Trophoblast cell (in vitro differentiated cells and primary cell): ENCODE measurements at regions not wholly inside any gene's neighbourhood (a gene's known extent, or its start where the extent isn't known, plus 50 kb on each side); places are given as distances from the start of the nearest gene placed in this dataset.

Experiments
- DNase-seq, 2 donors: peaks; one replicate each; pipeline ENCODE4 v3.0.0-alpha.2; 2016
- H2AFZ ChIP-seq: 2 replicates; pipeline ENCODE4 v1.6.1; 2013; ENCODE audit warnings: low read length, moderate library complexity, mild to moderate bottlenecking; ENCODE audit not compliant: insufficient read depth, poor library complexity
- H2AK5ac ChIP-seq: 2 replicates; pipeline ENCODE4 v1.6.1; 2013; ENCODE audit warnings: mild to moderate bottlenecking, low read length
- H2BK120ac ChIP-seq: 2 replicates; pipeline ENCODE4 v1.6.1; 2013; ENCODE audit warnings: low read length, mild to moderate bottlenecking, moderate library complexity; ENCODE audit not compliant: insufficient read depth, poor library complexity
- H2BK12ac ChIP-seq: 2 replicates; pipeline ENCODE4 v1.6.1; 2013; ENCODE audit warnings: mild to moderate bottlenecking, low read length, moderate library complexity
- H2BK5ac ChIP-seq: 2 replicates; pipeline ENCODE4 v1.6.1; 2013; ENCODE audit warnings: low read length, low read depth, moderate library complexity, mild to moderate bottlenecking; ENCODE audit not compliant: poor library complexity
- H3K14ac ChIP-seq: 2 replicates; pipeline ENCODE4 v1.6.1; 2013; ENCODE audit warnings: mild to moderate bottlenecking, low read length
- H3K18ac ChIP-seq: 2 replicates; pipeline ENCODE4 v1.6.1; 2013; ENCODE audit warnings: mild to moderate bottlenecking, low read length
- H3K23ac ChIP-seq: 2 replicates; pipeline ENCODE4 v1.6.1; 2013; ENCODE audit warnings: low read length
- H3K27ac ChIP-seq: 2 replicates; pipeline ENCODE4 v1.5.1; 2013; ENCODE audit warnings: low read depth, mild to moderate bottlenecking, inconsistent platforms, low read length, moderate library complexity
- H3K27me3 ChIP-seq: 2 replicates; pipeline ENCODE4 v1.6.1; 2013; ENCODE audit warnings: inconsistent platforms, mild to moderate bottlenecking, low read length, moderate library complexity; ENCODE audit not compliant: insufficient read depth
- H3K36me3 ChIP-seq, 2 experiments: 1 replicate in 1 of 2; 2 replicates in 1 of 2; pipeline ENCODE4 v1.6.1; 2013; ENCODE audit warnings: low read length in 2 of 2, mild to moderate bottlenecking in 2 of 2, moderate library complexity in 1 of 2; ENCODE audit not compliant: insufficient read depth in 2 of 2, control insufficient read depth in 1 of 2
- H3K4ac ChIP-seq: 2 replicates; pipeline ENCODE4 v1.6.1; 2013; ENCODE audit warnings: low read depth, mild to moderate bottlenecking, low read length, moderate library complexity
- H3K4me1 ChIP-seq, 2 experiments: 1 replicate in 1 of 2; 2 replicates in 1 of 2; pipeline ENCODE4 v1.6.1; 2013; ENCODE audit warnings: low read length in 2 of 2, mild to moderate bottlenecking in 2 of 2, moderate library complexity in 1 of 2; ENCODE audit not compliant: insufficient read depth in 2 of 2, control insufficient read depth in 1 of 2
- H3K4me2 ChIP-seq: 2 replicates; pipeline ENCODE4 v1.6.1; 2013; ENCODE audit warnings: inconsistent platforms, mild to moderate bottlenecking, low read length, moderate library complexity
- H3K4me3 ChIP-seq: 2 replicates; pipeline ENCODE4 v1.5.1; 2013; ENCODE audit warnings: mild to moderate bottlenecking, low read depth, low read length, inconsistent platforms
- H3K79me1 ChIP-seq: one replicate; pipeline ENCODE4 v1.6.1; 2013; ENCODE audit warnings: low read length
- H3K79me2 ChIP-seq: 2 replicates; pipeline ENCODE4 v1.6.1; 2013; ENCODE audit warnings: low read length, mild to moderate bottlenecking; ENCODE audit not compliant: control insufficient read depth, insufficient read depth, poor library complexity
- H3K9ac ChIP-seq: 2 replicates; pipeline ENCODE4 v1.6.1; 2013; ENCODE audit warnings: mild to moderate bottlenecking, low read length
- H3K9me3 ChIP-seq: 2 replicates; pipeline ENCODE4 v1.6.1; 2013; ENCODE audit warnings: low read depth, mild to moderate bottlenecking, control low read depth, inconsistent platforms, low read length; ENCODE audit not compliant: insufficient read depth
- H4K12ac ChIP-seq: 2 replicates; pipeline ENCODE4 v1.6.1; 2013; ENCODE audit warnings: low read depth, mild to moderate bottlenecking, low read length, moderate library complexity
- H4K8ac ChIP-seq: 2 replicates; pipeline ENCODE4 v1.6.1; 2013; ENCODE audit warnings: low read depth, mild to moderate bottlenecking, low read length, moderate library complexity
- H4K91ac ChIP-seq: one replicate; pipeline ENCODE4 v1.6.1; 2013; ENCODE audit warnings: low read depth, mild to moderate bottlenecking, low read length, moderate library complexity
- WGBS: extraction: QIAGEN DNeasy Blood & Tissue Kit; methylation state at CpG from one replicate; pipeline ENCODE4 v1.1.7; 2013; ENCODE audit warnings: missing lambda C conversion rate; ENCODE audit not compliant: insufficient read length, insufficient coverage; ENCODE audit errors: extremely low coverage; 5-methylcytosine and 5-hydroxymethylcytosine counted together

GRCh38 chr1:207971331-207972219, 60.6 kb upstream of the CD34 start:
- no peak overlapping the region for H3K23ac ChIP-seq
- no peaks in the 10 kb centered on the region for H3K27me3 ChIP-seq
- 100% methylated on average over 1 of the region's 10 CpGs for WGBS
- H3K9ac ChIP-seq: no peak overlapping the region
- no peak overlapping the region for H2AK5ac ChIP-seq
- no peak overlapping the region for H2BK120ac ChIP-seq
- no peaks in the 10 kb centered on the region for H3K9me3 ChIP-seq
- no peak overlapping the region for H3K27ac ChIP-seq
- H3K79me1 ChIP-seq: no peaks in the 10 kb centered on the region
- H4K12ac ChIP-seq: no peak overlapping the region
- no peak overlapping the region for H3K14ac ChIP-seq
- H4K8ac ChIP-seq: no peak overlapping the region
- no peak for DNase-seq
- H3K36me3 ChIP-seq: no peaks in the 10 kb centered on the region
- no peak overlapping the region for H2AFZ ChIP-seq
- H3K4me2 ChIP-seq: no peak overlapping the region
- no peak overlapping the region for H2BK12ac ChIP-seq
- no peak overlapping the region for H2BK5ac ChIP-seq
- H3K4me3 ChIP-seq: no peak overlapping the region
- H3K18ac ChIP-seq: no peak overlapping the region
- H4K91ac ChIP-seq: no peak overlapping the region
- no peak overlapping the region for H3K4ac ChIP-seq
- no peaks in the 10 kb centered on the region for H3K79me2 ChIP-seq
- H3K4me1 ChIP-seq: no peaks in the 10 kb centered on the region

GRCh38 chr1:207970329-207971233, 59.7 kb upstream of the CD34 start:
- no peak overlapping the region for H4K8ac ChIP-seq

GRCh38 chr1:207969528-207969927, 58.6 kb upstream of the CD34 start:
- Histone ChIP-seq H3K4ac (no peak overlapping the region), H3K27me3 (no peaks in the 10 kb centered on the region), H2BK5ac (no peak overlapping the region), H3K14ac (no peak overlapping the region), H3K4me2 (no peak overlapping the region), H3K79me1 (no peaks in the 10 kb centered on the region), H3K27ac (no peak overlapping the region), H2AFZ (no peak overlapping the region), H3K4me3 (no peak overlapping the region), H3K79me2 (no peaks in the 10 kb centered on the region), H3K9me3 (no peaks in the 10 kb centered on the region), H3K4me1 (no peaks in the 10 kb centered on the region), H4K91ac (no peak overlapping the region), H3K9ac (no peak overlapping the region), H3K23ac (no peak overlapping the region), H3K36me3 (no peaks in the 10 kb centered on the region), H4K12ac (no peak overlapping the region), H3K18ac (no peak overlapping the region), H2BK120ac (no peak overlapping the region), H2AK5ac (no peak overlapping the region), H4K8ac (no peak overlapping the region), H2BK12ac (no peak overlapping the region)
- WGBS: no CpG with 5 or more reads among the region's 2 CpGs
- no peak for DNase-seq

More at GRCh38 chr1:207970329-207971233, 59.7 kb upstream of the CD34 start:
- H3K18ac ChIP-seq: no peak overlapping the region
- no peak overlapping the region for H4K12ac ChIP-seq
- H2AFZ ChIP-seq: no peak overlapping the region
- no peaks in the 10 kb centered on the region for H3K36me3 ChIP-seq
- no peaks in the 10 kb centered on the region for H3K79me1 ChIP-seq
- no peak overlapping the region for H3K4ac ChIP-seq
- no peak overlapping the region for H3K4me2 ChIP-seq
- H3K27me3 ChIP-seq: no peaks in the 10 kb centered on the region
- H3K14ac ChIP-seq: no peak overlapping the region
- H2BK5ac ChIP-seq: no peak overlapping the region
- no peak overlapping the region for H2BK12ac ChIP-seq
- no peak overlapping the region for H3K4me3 ChIP-seq
- H3K9me3 ChIP-seq: no peaks in the 10 kb centered on the region
- WGBS: 100% methylated on average over 4 of the region's 16 CpGs
- DNase-seq: no peak
- H2AK5ac ChIP-seq: no peak overlapping the region
- H3K4me1 ChIP-seq: no peaks in the 10 kb centered on the region
- no peak overlapping the region for H3K27ac ChIP-seq
- no peak overlapping the region for H4K91ac ChIP-seq
- H2BK120ac ChIP-seq: no peak overlapping the region
- H3K23ac ChIP-seq: no peak overlapping the region
- H3K9ac ChIP-seq: no peak overlapping the region
- H3K79me2 ChIP-seq: no peaks in the 10 kb centered on the region

- Histone ChIP-seq H2AFZ (no peak overlapping the region), H3K4me1 (peaks cover 5% of the 10 kb centered on the region in 2 experiments), H4K12ac (no peak overlapping the region), H2BK5ac (no peak overlapping the region), H3K79me1 (peaks cover 1% of the 10 kb centered on the region), H3K27me3 (no peaks in the 10 kb centered on the region), H3K18ac (no peak overlapping the region), H3K4me2 (no peak overlapping the region), H3K9me3 (no peaks in the 10 kb centered on the region), H3K23ac (no peak overlapping the region), H2BK120ac (no peak overlapping the region), H3K9ac (no peak overlapping the region), H3K79me2 (no peaks in the 10 kb centered on the region), H2AK5ac (no peak overlapping the region), H3K4me3 (no peak overlapping the region), H3K27ac (no peak overlapping the region), H3K14ac (no peak overlapping the region), H2BK12ac (no peak overlapping the region), H4K91ac (no peak overlapping the region), H4K8ac (no peak overlapping the region), H3K36me3 (no peaks in the 10 kb centered on the region), H3K4ac (no peak overlapping the region)
- no peak for DNase-seq
- WGBS: no CpG with 5 or more reads among the region's 5 CpGs
Measured at GRCh38 chr1:207968521-207969009, 57.6 kb upstream of the CD34 start.
